ENCODE measurements at regions not wholly inside any gene's neighbourhood (a gene's known extent, or its start where the extent isn't known, plus 50 kb on each side); places are given as distances from the start of the nearest gene placed in this dataset.
A peak's percentile ranks its signal among the peaks of the same experiment; 100 is the strongest.
"Not testable (repeated sequence)": the region's sequence is repeated elsewhere in the genome, so short reads cannot be mapped to it uniquely, and the experiment has no call there.

DNA sequence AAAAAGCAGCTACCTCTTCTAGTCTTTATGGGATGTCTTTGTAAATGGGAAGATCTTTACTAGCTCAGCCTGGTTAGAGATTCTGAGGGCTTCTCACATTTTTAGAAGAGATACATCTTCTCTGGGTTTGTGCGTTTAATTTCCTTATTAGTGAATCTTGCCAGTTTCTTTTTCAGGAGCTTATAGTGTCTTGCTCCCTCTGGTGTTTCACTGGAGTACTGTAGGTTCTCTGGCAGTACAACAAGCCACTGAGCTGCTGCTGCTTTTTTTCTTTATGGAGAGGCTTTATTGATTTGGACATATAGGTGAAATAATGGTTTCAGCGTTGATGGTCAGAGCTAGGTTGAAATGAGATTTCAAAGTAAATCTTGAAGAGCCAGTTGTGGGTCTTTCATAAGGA is 82.9 kb downstream of the LAS1L start:
- Histone ChIP-seq H3K9me3 (replicated peaks) (no peaks in the 10 kb centered on the region), H3K36me3 (no peaks in the 10 kb centered on the region), H3K27ac (no peak overlapping the region), H3K4me3 (no peak overlapping the region), H3K27me3 (replicated peaks) (no peaks in the 10 kb centered on the region), H3K4me1 (replicated peaks) (no peaks in the 10 kb centered on the region)
- DNase-seq (ENCODE audit: low read depth in 1 of 2, low spot score in 2 of 2): peak in 1 of 2 experiments; percentile 42

DNA sequence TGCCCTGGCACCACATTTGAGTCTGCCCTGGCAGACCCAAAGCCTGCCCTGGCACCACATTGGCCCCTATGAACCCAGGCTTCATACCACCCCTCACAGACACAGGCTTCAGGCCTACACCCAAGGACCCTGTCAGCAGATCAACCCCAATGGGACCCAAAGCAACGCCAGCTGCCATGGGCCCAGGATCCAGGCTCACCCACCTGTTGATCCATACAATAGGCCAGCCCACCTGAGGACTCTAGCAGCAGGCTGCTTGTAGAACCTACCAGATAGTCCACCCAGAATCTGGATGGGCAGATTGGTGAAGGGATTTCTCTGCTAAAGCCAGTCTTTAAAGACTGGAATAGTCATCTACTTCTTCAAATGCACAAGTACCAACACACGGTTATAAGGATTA is 114.4 kb downstream of the LAS1L start:
- Histone ChIP-seq H3K27ac (no peak overlapping the region), H3K27me3 (replicated peaks) (no peaks in the 10 kb centered on the region), H3K4me1 (replicated peaks) (no peaks in the 10 kb centered on the region), H3K36me3 (no peaks in the 10 kb centered on the region), H3K4me3 (no peak overlapping the region), H3K9me3 (replicated peaks) (no peaks in the 10 kb centered on the region)
- DNase-seq (ENCODE audit: low read depth in 1 of 2, low spot score in 2 of 2): no peak

DNA sequence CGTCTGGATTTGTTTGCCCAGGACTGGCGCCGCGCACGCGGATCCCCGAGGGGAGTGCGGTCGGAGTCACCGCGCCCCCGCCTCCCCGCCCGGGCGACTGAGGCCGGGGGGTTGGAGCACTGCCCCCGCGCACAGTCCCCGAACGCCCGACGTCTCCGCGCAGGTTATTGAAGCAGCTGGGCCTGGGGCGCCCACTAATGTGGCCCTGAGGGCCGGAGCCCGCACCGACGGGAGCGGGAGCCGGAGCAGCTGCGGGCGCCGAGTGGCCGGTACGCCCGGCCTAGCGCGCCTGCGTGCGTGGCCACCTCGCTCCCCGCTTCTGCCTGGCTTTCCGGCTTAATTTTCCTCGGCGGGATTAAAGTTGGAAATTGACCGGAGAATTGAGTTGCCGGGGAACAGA is 126.9 kb downstream of the LAS1L start:
- not testable (repeated sequence) for H3K27me3 ChIP-seq (replicated peaks); H3K27ac ChIP-seq; H3K4me3 ChIP-seq; DNase-seq (ENCODE audit: low read depth in 1 of 2, low spot score in 2 of 2); H3K4me1 ChIP-seq (replicated peaks); H3K36me3 ChIP-seq; H3K9me3 ChIP-seq (replicated peaks)

DNA sequence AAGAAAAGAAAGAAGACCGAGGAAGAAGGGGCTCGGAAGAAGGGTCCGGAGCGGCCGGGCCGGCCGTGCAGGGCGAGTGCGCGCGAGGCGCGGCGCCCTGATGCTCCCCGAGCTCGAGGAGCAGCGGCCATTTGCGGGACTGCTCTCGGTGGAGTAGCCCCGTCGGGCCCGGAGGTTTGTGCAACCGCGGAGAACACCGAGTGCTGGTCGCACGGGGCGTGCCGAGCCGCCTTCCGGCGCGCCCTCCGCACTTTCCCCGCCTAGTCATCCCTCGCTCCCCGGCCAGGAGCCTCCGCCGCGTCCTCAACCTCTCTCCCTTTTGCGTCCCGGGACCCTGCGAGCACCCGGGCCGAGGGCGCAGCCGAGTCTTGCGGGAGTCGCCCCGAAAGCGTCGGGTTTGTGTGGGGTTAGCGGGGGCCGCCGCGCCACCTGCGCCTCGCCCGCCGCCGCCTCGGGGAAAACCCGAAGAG is 127.4 kb downstream of the LAS1L start:
- Histone ChIP-seq H3K27ac (no peak overlapping the region), H3K4me3 (no peak overlapping the region), H3K9me3 (replicated peaks) (no peaks in the 10 kb centered on the region), H3K27me3 (replicated peaks) (no peaks in the 10 kb centered on the region), H3K36me3 (no peaks in the 10 kb centered on the region), H3K4me1 (replicated peaks) (no peaks in the 10 kb centered on the region)
- DNase-seq (ENCODE audit: low read depth in 1 of 2, low spot score in 2 of 2): no peak

DNA sequence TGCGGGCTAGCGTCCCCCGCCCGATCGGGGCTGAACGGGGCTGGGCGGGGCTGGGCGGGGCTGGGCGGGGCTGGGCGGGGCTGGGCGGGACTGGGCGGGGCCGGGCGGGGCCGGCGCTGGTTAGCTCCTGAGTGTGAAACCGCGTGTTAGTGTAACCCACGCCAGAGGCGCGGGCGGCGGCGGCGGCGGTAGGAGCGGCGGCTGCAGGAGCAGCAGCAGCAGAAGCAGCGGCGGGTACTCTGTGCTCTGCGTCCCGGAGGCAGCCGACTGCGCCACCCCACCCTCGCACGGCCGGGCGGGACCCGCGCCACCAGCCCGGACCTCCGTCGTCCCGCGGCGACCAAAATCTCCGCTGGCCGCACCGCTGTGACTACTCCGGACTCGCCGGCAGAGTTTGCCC is 128.1 kb downstream of the LAS1L start:
- DNase-seq (ENCODE audit: low read depth in 1 of 2, low spot score in 2 of 2): no peak
- no peaks in the 10 kb centered on the region for H3K4me1 ChIP-seq (replicated peaks)
- no peaks in the 10 kb centered on the region for H3K27me3 ChIP-seq (replicated peaks)
- H3K36me3 ChIP-seq: no peaks in the 10 kb centered on the region
- no peaks in the 10 kb centered on the region for H3K9me3 ChIP-seq (replicated peaks)
- no peak overlapping the region for H3K27ac ChIP-seq
- H3K4me3 ChIP-seq: no peak overlapping the region

DNA sequence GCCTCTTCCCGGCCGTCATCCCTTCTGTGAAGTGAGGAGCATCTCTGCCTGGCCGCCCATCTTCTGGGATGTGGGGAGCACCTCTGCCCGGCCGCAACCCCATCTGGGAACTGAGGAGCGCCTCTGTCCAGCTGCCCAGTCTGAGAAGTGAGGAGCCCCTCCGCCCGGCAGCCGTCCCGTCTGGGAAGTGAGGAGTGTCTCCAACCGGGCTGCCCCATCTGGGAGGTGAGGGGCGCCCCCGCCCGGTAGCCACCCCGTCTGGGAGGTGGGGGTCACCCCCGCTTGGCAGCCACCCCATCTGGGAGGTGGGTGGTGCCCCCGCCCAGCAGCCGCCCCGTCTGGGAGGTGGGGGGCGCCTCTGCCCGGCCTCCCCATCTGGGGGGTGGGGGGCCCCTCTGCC is 142.3 kb downstream of the LAS1L start:
- Histone ChIP-seq H3K27me3 (replicated peaks) (no peaks in the 10 kb centered on the region), H3K4me3 (no peak overlapping the region), H3K9me3 (replicated peaks) (no peaks in the 10 kb centered on the region), H3K27ac (no peak overlapping the region), H3K36me3 (no peaks in the 10 kb centered on the region), H3K4me1 (replicated peaks) (no peaks in the 10 kb centered on the region)
- DNase-seq (ENCODE audit: low read depth in 1 of 2, low spot score in 2 of 2): no peak

DNA sequence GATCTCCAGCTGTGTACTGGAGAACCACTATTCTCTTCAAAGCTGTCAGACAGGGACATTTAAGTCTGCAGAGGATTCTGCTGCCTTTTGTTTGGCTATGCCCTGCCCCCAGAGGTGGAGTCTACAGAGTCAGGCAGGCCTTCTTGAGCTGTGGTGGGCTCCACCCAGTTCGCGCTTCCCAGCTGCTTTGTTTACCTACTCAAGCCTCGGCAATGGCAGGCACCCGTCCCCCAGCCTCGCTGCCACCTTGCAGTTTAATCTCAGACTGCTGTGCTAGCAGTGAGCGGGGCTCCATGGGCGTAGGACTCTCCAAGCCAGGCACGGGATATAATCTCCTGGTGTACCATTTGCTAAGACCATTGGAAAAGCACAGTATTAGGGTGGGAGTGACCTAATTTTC is 145.5 kb downstream of the LAS1L start:
- H3K9me3 ChIP-seq (replicated peaks): not testable (repeated sequence)

More for the DNA sequence above, 145.5 kb downstream of the LAS1L start:
- not testable (repeated sequence) for H3K36me3 ChIP-seq; H3K4me1 ChIP-seq (replicated peaks); H3K4me3 ChIP-seq; H3K27me3 ChIP-seq (replicated peaks); H3K27ac ChIP-seq; DNase-seq (ENCODE audit: low read depth in 1 of 2, low spot score in 2 of 2)
